Esophagus squamous epithelium (tissue), 4 donors: ENCODE measurements at regions not wholly inside any gene's neighbourhood (a gene's known extent, or its start where the extent isn't known, plus 50 kb on each side); places are given as distances from the start of the nearest gene placed in this dataset.

Source experiments
- POLR2A ChIP-seq, 4 donors: fragments of 450-650 bp; IDR thresholded peaks; one replicate each; pipeline ENCODE4 v1.6.1; 2017; ENCODE audit warnings: antibody characterized with exemption in 4 of 4, mild to moderate bottlenecking in 4 of 4, moderate library complexity in 3 of 4
- TF ChIP-seq, protein P1 (sequence below), 6 experiments: fragments of 450-650 bp in 4 of 6; fragments of 200-600 bp in 2 of 6; sonication (generic) in 2 of 6; IDR thresholded peaks; one replicate each; pipeline ENCODE4 v1.5.1; 2016 to 2019; ENCODE audit warnings: antibody characterized with exemption in 6 of 6, mild to moderate bottlenecking in 4 of 6, moderate library complexity in 4 of 6

DNA sequence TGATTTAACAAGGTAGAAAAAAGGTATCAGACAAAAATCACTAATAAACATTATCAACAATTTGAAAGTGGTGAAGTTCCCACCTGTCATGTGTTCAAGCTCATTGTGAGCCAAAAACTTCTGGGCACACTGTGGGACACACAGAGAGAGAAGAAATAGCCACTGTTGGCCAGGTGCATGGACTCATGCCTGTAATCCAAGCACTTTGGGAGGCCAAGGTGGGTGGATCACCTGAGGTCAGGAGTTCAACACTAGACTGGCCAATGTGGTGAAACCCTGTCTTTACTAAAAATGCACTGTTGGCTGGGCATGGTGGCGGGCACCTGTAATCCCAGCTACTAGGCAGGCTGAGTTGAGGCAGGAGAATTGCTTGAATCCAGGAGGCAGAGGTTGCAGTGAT lies 167.4 kb downstream of the TOX3 start:
- TF ChIP-seq, protein P1, sequence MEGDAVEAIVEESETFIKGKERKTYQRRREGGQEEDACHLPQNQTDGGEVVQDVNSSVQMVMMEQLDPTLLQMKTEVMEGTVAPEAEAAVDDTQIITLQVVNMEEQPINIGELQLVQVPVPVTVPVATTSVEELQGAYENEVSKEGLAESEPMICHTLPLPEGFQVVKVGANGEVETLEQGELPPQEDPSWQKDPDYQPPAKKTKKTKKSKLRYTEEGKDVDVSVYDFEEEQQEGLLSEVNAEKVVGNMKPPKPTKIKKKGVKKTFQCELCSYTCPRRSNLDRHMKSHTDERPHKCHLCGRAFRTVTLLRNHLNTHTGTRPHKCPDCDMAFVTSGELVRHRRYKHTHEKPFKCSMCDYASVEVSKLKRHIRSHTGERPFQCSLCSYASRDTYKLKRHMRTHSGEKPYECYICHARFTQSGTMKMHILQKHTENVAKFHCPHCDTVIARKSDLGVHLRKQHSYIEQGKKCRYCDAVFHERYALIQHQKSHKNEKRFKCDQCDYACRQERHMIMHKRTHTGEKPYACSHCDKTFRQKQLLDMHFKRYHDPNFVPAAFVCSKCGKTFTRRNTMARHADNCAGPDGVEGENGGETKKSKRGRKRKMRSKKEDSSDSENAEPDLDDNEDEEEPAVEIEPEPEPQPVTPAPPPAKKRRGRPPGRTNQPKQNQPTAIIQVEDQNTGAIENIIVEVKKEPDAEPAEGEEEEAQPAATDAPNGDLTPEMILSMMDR (IDR thresholded peaks at IDR 0.05) = no peak
- no peak for TF ChIP-seq POLR2A (IDR thresholded peaks at IDR 0.05)
